ENCODE measurements at regions not wholly inside any gene's neighbourhood (a gene's known extent, or its start where the extent isn't known, plus 50 kb on each side); places are given as distances from the start of the nearest gene placed in this dataset.

GRCh38 chr19:32124585-32124984 lies 220.8 kb upstream of the ZNF507 start:
- H3K79me2 ChIP-seq (ENCODE audit: low read length) = no peaks in the 10 kb centered on the region
- H3K27me3 ChIP-seq (replicated peaks; ENCODE audit: insufficient read depth, low read length) = peaks cover 63% of the 10 kb centered on the region
- H3K4me1 ChIP-seq (ENCODE audit: low read length) = no peaks in the 10 kb centered on the region
- no peaks in the 10 kb centered on the region for H3K9me3 ChIP-seq (replicated peaks; ENCODE audit: insufficient read depth, low read length)
- no peak for DNase-seq
- H3K4me3 ChIP-seq (ENCODE audit: low read length) = no peak overlapping the region
- TF ChIP-seq CTCF (IDR thresholded peaks at IDR 0.05; ENCODE audit: low read length) (no peak), EZH2phosphoT487 (IDR thresholded peaks at IDR 0.05; ENCODE audit: low read length) (no peak), EZH2 (optimal IDR thresholded peaks at IDR 0.05; ENCODE audit: low read depth, low read length) (no peak)
- H2AFZ ChIP-seq (ENCODE audit: low read length) = no peak overlapping the region
- no peaks in the 10 kb centered on the region for H3F3A ChIP-seq (ENCODE audit: insufficient read depth, low read length)
- H3K27ac ChIP-seq (ENCODE audit: low read length) = no peak overlapping the region
- H3K36me3 ChIP-seq (replicated peaks; ENCODE audit: insufficient read depth, low read length) = no peaks in the 10 kb centered on the region
- H3K9me2 ChIP-seq (replicated peaks; ENCODE audit: insufficient read depth, low read length) = no peaks in the 10 kb centered on the region
- no peak overlapping the region for H3K9ac ChIP-seq (ENCODE audit: low read length)
- no peaks in the 10 kb centered on the region for H4K20me1 ChIP-seq (ENCODE audit: insufficient read depth, low read length)
- no peak overlapping the region for H3K4me2 ChIP-seq (ENCODE audit: low read depth, low read length)

- TF ChIP-seq CTCF (IDR thresholded peaks at IDR 0.05; ENCODE audit: low read length) = no peak
- TF ChIP-seq EZH2phosphoT487 (IDR thresholded peaks at IDR 0.05; ENCODE audit: low read length) = no peak
- TF ChIP-seq EZH2 (optimal IDR thresholded peaks at IDR 0.05; ENCODE audit: low read depth, low read length) = no peak
- no peaks in the 10 kb centered on the region for H3F3A ChIP-seq (ENCODE audit: insufficient read depth, low read length)
- H3K9me3 ChIP-seq (replicated peaks; ENCODE audit: insufficient read depth, low read length) = no peaks in the 10 kb centered on the region
- no peaks in the 10 kb centered on the region for H3K36me3 ChIP-seq (replicated peaks; ENCODE audit: insufficient read depth, low read length)
- no peak overlapping the region for H2AFZ ChIP-seq (ENCODE audit: low read length)
- no peak overlapping the region for H3K4me3 ChIP-seq (ENCODE audit: low read length)
- no peaks in the 10 kb centered on the region for H3K4me1 ChIP-seq (ENCODE audit: low read length)
- peaks cover 40% of the 10 kb centered on the region for H3K27me3 ChIP-seq (replicated peaks; ENCODE audit: insufficient read depth, low read length)
- DNase-seq = no peak
- no peaks in the 10 kb centered on the region for H3K79me2 ChIP-seq (ENCODE audit: low read length)
- H3K9ac ChIP-seq (ENCODE audit: low read length) = no peak overlapping the region
- H3K4me2 ChIP-seq (ENCODE audit: low read depth, low read length) = no peak overlapping the region
- no peaks in the 10 kb centered on the region for H4K20me1 ChIP-seq (ENCODE audit: insufficient read depth, low read length)
- no peak overlapping the region for H3K27ac ChIP-seq (ENCODE audit: low read length)
- no peaks in the 10 kb centered on the region for H3K9me2 ChIP-seq (replicated peaks; ENCODE audit: insufficient read depth, low read length)
Observed at GRCh38 chr19:32129141-32129540, 216.3 kb upstream of the ZNF507 start.

- Histone ChIP-seq H3K36me3 (replicated peaks; ENCODE audit: insufficient read depth, low read length) (no peaks in the 10 kb centered on the region), H3F3A (ENCODE audit: insufficient read depth, low read length) (no peaks in the 10 kb centered on the region), H3K4me1 (ENCODE audit: low read length) (no peaks in the 10 kb centered on the region), H3K27ac (ENCODE audit: low read length) (no peak overlapping the region), H3K4me3 (ENCODE audit: low read length) (no peak overlapping the region), H3K4me2 (ENCODE audit: low read depth, low read length) (no peak overlapping the region), H3K9me2 (replicated peaks; ENCODE audit: insufficient read depth, low read length) (no peaks in the 10 kb centered on the region), H3K9me3 (replicated peaks; ENCODE audit: insufficient read depth, low read length) (no peaks in the 10 kb centered on the region), H3K9ac (ENCODE audit: low read length) (no peak overlapping the region), H4K20me1 (ENCODE audit: insufficient read depth, low read length) (no peaks in the 10 kb centered on the region), H2AFZ (ENCODE audit: low read length) (no peak overlapping the region), H3K79me2 (ENCODE audit: low read length) (no peaks in the 10 kb centered on the region), H3K27me3 (replicated peaks; ENCODE audit: insufficient read depth, low read length) (peaks cover 30% of the 10 kb centered on the region)
- TF ChIP-seq CTCF (IDR thresholded peaks at IDR 0.05; ENCODE audit: low read length) = no peak
- DNase-seq = no peak
Observed at GRCh38 chr19:32130332-32130731, 215.1 kb upstream of the ZNF507 start.

Data from MM.1S (cell line).